HG02571 (cell line): ENCODE measurements at regions not wholly inside any gene's neighbourhood (a gene's known extent, or its start where the extent isn't known, plus 50 kb on each side); places are given as distances from the start of the nearest gene placed in this dataset.
"Not testable (repeated sequence)": the region's sequence is repeated elsewhere in the genome, so short reads cannot be mapped to it uniquely, and the experiment has no call there.

Experiments
- ATAC-seq: cut with Tn5 transposase; IDR thresholded peaks from one replicate; pipeline ENCODE4 v1.9.1; 2021; ENCODE audit warnings: mild to moderate bottlenecking, moderate library complexity; ENCODE audit not compliant: unreplicated experiment

- ATAC-seq: no peak
These were observed 142.6 kb upstream of the SERPINE2 start for GRCh38 chr2:224181534-224182155.

- no peak for ATAC-seq
These were observed 141.7 kb upstream of the SERPINE2 start for GRCh38 chr2:224180810-224181209.

DNA sequence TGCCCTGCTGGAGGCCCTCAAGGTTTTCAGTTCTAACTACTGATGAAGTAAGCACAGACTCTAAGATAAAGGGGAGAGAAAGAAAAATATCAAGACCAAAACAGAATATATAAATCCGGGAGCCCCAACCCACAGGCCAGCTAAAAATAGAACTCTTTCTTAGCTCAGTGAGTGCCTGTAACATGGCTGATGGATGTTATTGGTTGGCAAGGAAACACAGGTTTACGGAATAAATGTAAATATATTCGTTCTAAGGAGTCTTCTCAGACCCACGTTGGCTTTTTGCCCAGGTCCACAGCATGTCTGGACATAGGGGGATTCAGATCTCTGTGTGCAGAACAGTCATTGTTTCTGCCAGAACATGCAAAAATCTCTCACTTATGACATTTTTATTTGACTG lies 139.0 kb upstream of the SERPINE2 start:
- no peak for ATAC-seq

- no peak for ATAC-seq
These were observed 136.5 kb upstream of the SERPINE2 start for GRCh38 chr2:224175538-224175937.

DNA sequence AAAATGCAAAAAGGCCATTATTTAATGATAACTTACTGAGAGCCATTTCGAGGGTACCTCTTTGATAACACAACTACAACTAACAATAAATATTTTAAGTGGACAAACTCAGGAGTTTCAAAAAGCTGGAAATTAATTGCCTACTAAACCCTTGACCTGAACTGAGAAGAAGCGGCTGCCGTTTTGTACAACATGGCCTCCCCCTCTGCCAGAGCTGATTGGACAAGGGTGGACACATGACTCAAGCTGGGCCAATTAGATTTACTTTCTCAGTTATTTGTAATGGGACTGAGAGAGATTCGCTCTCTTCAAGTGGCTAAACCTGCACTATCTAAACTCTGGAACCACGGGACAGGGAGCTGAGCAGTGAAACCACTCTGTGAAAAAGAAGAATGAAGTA lies 135.9 kb upstream of the SERPINE2 start:
- ATAC-seq: no peak

GRCh38 chr2:224174521-224174920 lies 135.4 kb upstream of the SERPINE2 start:
- ATAC-seq: no peak

GRCh38 chr2:224173933-224174332 lies 134.8 kb upstream of the SERPINE2 start:
- ATAC-seq: no peak

GRCh38 chr2:224173210-224173609 lies 134.1 kb upstream of the SERPINE2 start:
- ATAC-seq: no peak

DNA sequence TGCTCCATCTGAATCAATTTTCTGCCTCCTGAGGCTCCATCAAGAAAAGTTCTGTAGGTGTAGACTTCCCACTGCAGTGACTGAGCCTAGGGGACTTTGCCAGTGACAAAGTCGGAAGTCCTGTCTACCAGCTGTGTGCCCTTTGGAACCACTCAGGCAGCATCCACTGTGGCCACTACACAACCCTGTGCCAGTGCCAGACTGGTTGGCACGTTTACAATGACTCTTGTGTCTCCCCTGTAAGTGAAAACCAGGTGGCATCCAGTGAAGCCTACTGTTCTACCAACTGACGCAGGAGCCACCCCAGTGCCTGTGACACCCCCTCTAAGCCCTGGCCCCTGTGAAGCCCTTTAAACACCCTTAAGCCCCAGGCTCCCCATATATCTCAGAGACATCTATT lies 132.1 kb upstream of the SERPINE2 start:
- no peak for ATAC-seq

DNA sequence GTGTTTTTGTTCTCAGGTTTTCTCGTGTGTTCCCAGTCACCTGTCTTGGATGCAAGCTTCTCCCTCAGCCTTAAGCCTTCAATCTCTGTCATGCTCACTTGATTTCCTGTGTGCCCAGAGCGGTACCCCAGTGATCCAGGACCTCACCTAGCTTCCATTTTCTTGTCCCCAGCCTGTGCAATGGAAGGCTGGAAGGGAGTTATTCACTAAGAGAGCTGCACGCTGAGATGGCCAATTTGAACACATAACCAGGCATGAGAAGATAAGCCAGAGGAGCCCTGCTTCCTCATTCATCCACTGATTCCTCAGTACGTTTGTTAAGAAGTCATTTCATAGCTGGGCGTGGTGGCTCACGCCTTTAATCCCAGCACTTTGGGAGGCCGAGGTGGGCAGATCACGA lies 130.8 kb upstream of the SERPINE2 start:
- no peak for ATAC-seq

- not testable (repeated sequence) for ATAC-seq
These were observed 128.7 kb upstream of the SERPINE2 start for GRCh38 chr2:224167781-224168180.

DNA sequence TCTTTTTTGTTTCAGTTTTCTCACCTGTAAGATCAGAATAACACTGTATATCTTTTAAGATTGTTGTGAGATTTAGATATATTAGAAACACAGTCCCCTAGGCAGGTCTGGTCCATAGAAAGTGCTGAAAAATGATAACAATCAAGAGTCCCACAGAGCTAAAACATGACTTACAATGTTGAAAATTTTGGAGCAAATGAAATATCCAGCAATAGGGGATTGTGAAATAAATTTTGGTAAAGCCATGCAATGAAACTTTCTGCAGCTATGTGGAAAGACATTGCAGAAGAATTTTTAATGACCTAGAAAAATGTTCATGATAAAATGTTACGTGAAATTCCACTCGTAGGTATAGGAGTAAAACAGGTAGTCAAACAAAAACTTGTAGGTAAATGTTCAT lies 127.6 kb upstream of the SERPINE2 start:
- ATAC-seq: no peak

GRCh38 chr2:224165901-224166319 lies 126.8 kb upstream of the SERPINE2 start:
- no peak for ATAC-seq

- ATAC-seq: no peak
These were observed 124.7 kb upstream of the SERPINE2 start for GRCh38 chr2:224163566-224164307.

GRCh38 chr2:224162122-224162521 lies 123.0 kb upstream of the SERPINE2 start:
- ATAC-seq: no peak

DNA sequence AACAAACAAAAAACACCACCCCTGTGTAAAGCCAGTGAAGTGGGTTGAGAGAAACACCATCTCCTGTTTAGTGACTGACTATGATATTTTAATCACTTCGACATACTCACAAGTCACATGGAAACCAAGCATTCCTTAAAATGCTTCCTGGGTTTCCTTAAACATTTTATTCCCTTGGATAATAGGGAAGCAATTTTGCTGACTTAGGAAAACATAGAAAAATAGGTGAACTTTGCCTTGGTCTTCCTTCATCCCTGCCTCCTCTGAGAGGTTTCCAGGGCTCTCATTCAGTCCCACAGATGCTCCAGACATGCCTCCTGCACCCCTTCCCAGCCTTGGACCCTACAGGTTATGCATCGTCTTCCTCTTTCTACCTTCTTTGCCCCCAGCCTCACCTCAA lies 122.6 kb upstream of the SERPINE2 start:
- ATAC-seq: no peak

GRCh38 chr2:224160917-224161316 lies 121.8 kb upstream of the SERPINE2 start:
- no peak for ATAC-seq

GRCh38 chr2:224159345-224159928 lies 120.4 kb upstream of the SERPINE2 start:
- ATAC-seq: no peak

DNA sequence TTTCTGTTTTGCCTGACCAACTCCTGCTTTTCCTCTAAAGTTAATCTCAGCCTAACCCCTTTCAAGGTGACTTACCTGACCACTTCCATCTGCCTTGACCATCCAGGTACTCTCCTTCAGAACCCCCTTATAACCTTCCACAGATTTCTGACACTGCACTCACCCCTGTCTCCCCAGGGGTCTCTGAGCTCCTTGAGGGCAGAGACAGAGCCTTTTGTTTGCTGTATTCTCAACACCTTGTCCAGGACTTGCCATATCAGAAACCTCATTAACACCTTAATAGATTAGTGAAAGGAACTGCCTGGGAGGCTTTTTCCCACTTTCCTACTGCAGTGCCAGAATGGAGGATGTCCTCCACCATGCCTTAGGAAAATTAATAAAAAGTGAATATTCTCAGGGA lies 119.7 kb upstream of the SERPINE2 start:
- ATAC-seq: no peak

DNA sequence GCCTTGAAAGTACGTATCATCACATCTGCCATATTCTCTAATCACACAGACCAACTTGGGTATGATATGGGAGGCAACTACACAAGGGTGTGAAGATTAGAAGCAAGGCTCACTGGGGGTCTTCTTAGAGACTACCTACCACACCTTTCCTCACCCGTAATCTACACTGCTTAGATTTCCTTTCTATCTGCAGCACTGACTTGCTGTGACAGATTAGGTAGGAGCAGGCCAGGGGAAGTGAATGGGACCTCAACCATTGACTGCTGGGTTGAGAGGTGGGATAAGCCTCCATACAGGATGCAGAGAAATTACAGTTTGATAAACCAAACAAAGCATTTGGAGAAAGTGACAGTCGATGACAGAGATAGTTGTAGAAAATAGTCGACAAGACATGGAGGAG lies 119.0 kb upstream of the SERPINE2 start:
- no peak for ATAC-seq

DNA sequence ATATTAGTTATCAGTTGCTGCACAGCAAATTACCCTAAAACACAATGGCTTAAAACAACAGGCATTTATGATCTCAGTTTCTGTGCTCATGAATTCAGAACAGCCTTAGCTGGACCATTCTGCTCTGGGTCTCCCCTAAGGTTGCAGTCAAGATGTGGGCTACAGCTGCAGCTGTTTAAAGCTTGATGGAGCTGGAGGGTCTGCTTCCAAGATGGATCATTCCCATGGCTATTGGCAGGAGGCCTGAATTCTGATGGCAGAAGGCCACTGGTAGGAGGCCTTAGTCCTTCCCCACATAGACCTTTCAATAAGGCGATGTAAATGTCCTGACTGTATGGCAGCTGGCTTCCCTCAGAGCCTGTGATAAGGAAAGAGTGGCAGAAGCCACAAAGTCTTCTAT lies 118.6 kb upstream of the SERPINE2 start:
- ATAC-seq: no peak

- ATAC-seq: no peak
These were observed 117.3 kb upstream of the SERPINE2 start for GRCh38 chr2:224156436-224156835.
